ENCODE measurements at regions not wholly inside any gene's neighbourhood (a gene's known extent, or its start where the extent isn't known, plus 50 kb on each side); places are given as distances from the start of the nearest gene placed in this dataset.

GRCh38 chr2:6645004-6645403 lies 220.7 kb downstream of the CMPK2 start:
- H3K4me1 Mint-ChIP-seq = peaks cover 17% of the 10 kb centered on the region
- H3K27ac Mint-ChIP-seq = no peak overlapping the region
- no peaks in the 10 kb centered on the region for H3K27me3 Mint-ChIP-seq (ENCODE audit: low read depth, poor library complexity)
- H3K36me3 Mint-ChIP-seq (ENCODE audit: low read depth) = no peaks in the 10 kb centered on the region
- TF ChIP-seq CTCF (IDR thresholded peaks at IDR 0.05) = no peak
- peaks cover 4% of the 10 kb centered on the region for H3K9me3 Mint-ChIP-seq
- DNase-seq = no peak
- H3K4me3 Mint-ChIP-seq = no peak overlapping the region

GRCh38 chr2:6645672-6646071 lies 220.0 kb downstream of the CMPK2 start:
- H3K4me3 Mint-ChIP-seq = no peak overlapping the region
- no peak for TF ChIP-seq CTCF (IDR thresholded peaks at IDR 0.05)
- no peak for DNase-seq
- H3K9me3 Mint-ChIP-seq = peaks cover 4% of the 10 kb centered on the region
- H3K27me3 Mint-ChIP-seq (ENCODE audit: low read depth, poor library complexity) = no peaks in the 10 kb centered on the region
- no peak overlapping the region for H3K27ac Mint-ChIP-seq
- no peaks in the 10 kb centered on the region for H3K36me3 Mint-ChIP-seq (ENCODE audit: low read depth)
- H3K4me1 Mint-ChIP-seq = peaks cover 10% of the 10 kb centered on the region

- peaks cover 4% of the 10 kb centered on the region for H3K9me3 Mint-ChIP-seq
- H3K4me3 Mint-ChIP-seq = no peak overlapping the region
- no peak overlapping the region for H3K27ac Mint-ChIP-seq
- peaks cover 5% of the 10 kb centered on the region for H3K4me1 Mint-ChIP-seq
- no peaks in the 10 kb centered on the region for H3K36me3 Mint-ChIP-seq (ENCODE audit: low read depth)
- H3K27me3 Mint-ChIP-seq (ENCODE audit: low read depth, poor library complexity) = no peaks in the 10 kb centered on the region
- DNase-seq = no peak
- no peak for TF ChIP-seq CTCF (IDR thresholded peaks at IDR 0.05)
Measured at GRCh38 chr2:6647046-6647445, 218.7 kb downstream of the CMPK2 start.

- H3K36me3 Mint-ChIP-seq (ENCODE audit: low read depth) = no peaks in the 10 kb centered on the region
- H3K27ac Mint-ChIP-seq = no peak overlapping the region
- H3K4me3 Mint-ChIP-seq = no peak overlapping the region
- DNase-seq = no peak
- H3K4me1 Mint-ChIP-seq = peaks cover 18% of the 10 kb centered on the region
- no peak for TF ChIP-seq CTCF (IDR thresholded peaks at IDR 0.05)
- no peaks in the 10 kb centered on the region for H3K27me3 Mint-ChIP-seq (ENCODE audit: low read depth, poor library complexity)
- no peaks in the 10 kb centered on the region for H3K9me3 Mint-ChIP-seq
Measured at GRCh38 chr2:6648596-6649247, 217.0 kb downstream of the CMPK2 start.

GRCh38 chr2:6650311-6650710 lies 215.4 kb downstream of the CMPK2 start:
- Mint-ChIP-seq H3K27ac (no peak overlapping the region), H3K27me3 (ENCODE audit: low read depth, poor library complexity) (no peaks in the 10 kb centered on the region)

More at GRCh38 chr2:6650311-6650710, 215.4 kb downstream of the CMPK2 start:
- Mint-ChIP-seq H3K9me3 (no peaks in the 10 kb centered on the region), H3K36me3 (ENCODE audit: low read depth) (no peaks in the 10 kb centered on the region), H3K4me3 (no peak overlapping the region), H3K4me1 (peaks cover 18% of the 10 kb centered on the region)
- TF ChIP-seq CTCF (IDR thresholded peaks at IDR 0.05) = no peak
- no peak for DNase-seq
